GM18909 (cell line): ENCODE measurements at regions not wholly inside any gene's neighbourhood (a gene's known extent, or its start where the extent isn't known, plus 50 kb on each side); places are given as distances from the start of the nearest gene placed in this dataset.
"Not testable (repeated sequence)": the region's sequence is repeated elsewhere in the genome, so short reads cannot be mapped to it uniquely, and the experiment has no call there.

Experiments used
- ATAC-seq: cut with Tn5 transposase; IDR thresholded peaks from one replicate; pipeline ENCODE4 v1.9.1; 2021; ENCODE audit warnings: mild to moderate bottlenecking; ENCODE audit not compliant: unreplicated experiment, poor library complexity

DNA sequence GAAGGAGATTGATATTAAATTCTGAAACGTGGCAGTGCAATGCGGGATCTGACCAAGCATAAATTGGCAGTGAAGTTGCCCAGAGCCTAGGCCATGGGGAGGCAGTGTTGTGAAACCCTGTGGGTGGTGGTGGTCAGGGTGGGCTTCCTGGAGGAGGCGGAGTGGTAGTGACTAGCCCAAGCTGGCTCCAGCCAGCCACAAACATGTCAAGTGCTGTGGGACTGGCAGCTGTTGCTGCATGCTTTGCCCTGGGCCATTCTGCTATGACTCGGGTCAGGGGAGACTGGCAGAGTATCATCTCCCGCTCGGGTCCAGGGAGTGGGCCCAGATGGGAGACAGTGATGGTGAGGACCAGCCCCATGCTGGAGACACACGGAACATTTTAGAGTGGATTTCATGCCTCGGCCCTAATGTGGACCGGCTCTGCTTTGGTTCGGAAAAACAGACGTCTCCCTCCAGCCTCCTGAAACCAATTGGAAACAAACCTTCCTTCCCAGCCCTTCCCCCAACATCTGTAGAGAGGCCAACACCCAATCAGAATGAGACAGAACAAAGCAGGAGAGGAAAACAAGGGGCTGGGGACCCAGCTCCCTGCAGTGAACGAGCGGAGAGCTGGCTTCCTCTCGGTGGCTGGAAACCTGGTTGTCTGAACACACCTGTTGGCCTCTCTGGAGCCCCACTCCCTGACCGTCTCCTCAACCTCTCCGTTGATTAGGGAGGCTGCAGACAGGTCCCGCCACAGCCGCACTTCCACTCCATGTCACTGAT, 58.2 kb downstream of the TMEM270 start:
- no peak for ATAC-seq

DNA sequence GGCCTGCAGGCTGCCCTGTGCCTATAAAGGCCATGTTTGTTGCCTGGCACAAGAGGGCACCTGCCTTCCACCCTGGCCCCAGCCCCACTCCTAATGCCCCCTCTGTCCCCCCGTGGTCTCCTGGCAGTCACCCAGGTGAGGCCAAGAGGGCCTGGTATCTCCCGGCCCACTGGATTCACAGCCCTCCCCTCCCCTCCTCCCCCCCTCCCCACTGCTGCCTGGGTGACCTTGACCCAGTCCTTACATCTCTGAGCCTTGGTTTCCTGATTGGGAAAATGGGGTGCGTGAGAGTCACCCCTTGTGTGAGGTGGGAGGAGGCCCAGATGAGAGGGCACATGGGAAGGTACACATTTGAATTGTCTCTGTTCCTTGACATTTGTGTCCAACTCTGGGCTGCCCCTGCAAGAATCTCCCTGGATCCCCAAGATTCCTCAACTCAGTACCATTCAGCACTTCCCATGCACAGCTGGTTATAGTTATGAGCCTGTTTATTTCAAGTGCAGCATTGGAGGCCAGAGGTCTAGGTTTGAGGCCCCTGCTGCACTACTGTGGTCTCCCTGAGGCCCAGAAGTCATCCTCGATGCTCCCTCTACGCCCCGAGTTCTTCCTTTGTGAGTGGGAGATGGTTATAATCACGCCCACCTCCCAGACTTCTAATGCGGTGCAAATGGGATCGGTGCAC, 58.9 kb downstream of the TMEM270 start:
- no peak for ATAC-seq

DNA sequence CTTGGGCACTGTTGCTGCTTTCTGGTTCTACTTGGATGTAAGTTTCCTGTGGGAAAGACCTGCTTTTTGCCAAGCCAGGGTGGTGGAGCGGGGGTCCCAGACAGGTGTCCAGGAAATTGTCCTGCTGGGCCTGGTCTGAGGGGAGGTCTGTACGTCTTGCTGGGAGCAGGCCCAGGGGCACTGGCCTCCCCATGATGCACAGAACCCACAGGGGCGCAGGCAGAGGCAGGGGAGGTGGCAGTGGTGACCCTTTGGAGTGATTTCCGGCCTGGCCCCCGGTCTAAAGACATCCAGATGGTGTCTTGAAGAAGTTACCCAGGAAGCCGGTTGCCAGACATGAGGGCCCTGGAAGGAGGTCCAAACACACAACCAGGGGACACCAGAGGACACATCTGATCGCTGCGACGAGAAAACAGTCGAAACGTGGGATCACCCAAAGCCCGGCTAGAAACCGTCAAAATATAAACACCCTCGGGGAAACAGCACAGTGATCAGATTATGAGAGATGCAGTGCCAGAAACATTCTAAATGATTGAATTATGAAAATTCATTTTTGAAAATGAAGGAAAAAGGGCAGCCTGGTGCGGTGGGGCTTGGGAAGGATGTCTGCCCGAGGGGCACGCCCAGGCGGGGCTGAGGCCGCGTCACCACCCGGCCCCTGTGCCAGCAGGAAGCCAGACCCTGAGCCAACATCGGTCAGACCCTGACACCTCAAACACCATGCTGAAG, 59.6 kb downstream of the TMEM270 start:
- ATAC-seq, result no peak

DNA sequence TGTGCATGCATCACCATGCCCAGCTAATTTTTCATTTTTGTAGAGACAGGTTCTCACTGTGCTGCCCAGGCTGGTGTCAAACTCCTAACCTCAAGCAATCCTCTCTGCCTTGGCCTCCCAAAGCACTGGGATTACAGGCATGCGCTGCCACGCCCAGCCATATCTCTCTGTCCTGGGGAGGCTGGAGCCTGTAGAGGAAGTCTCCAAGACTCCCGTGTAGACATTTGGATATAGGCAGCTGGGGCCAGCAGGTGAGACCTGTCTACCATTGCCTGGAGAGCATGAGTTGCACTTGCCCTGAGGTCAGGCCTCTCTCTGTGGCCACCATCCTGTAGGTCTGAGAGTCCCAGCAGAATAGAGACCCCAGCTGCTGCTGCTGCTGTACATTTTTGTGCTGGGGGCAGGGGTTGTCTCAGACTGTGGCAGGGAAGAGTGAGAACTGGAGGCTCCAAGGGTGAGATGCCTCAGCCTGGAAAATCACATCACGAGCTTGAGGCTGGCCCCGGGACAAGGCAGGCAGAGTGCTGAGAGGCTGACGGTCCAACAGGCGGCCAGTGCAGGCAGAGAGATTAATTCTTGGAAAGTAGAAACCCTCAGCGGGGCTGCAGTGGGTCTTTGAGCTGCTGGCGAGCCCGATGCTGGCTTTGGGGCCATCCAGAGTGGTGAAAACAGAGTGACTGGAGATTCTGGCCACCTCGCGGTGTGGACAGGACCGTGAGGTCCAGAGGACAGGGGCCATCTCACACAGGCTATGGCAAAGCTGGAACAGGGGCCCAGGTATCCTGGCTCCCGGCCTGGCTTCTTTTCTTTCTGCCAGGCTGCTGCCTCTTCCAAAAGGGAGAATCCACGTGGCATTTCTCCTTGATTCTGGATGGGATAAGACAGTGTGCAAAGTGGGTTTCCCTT, 60.9 kb downstream of the TMEM270 start:
- no peak for ATAC-seq

DNA sequence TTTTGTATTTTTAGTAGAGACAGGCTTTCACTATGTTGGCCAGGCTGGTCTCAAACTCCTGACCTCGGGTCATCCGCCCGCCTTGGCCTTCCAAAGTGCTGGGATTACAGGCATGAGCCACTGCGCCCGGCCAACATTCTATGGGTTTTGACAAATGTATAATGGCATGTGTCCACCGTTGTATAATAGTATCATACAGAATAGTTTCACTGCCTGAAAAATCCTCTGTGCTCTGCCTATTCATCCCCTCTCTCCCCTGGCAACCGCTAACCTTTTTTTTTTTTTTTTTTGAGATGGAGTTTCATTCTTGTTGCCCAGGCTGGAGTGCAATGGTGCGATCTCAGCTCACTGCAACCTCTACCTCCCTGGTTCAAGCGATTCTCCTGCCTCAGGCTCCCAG, 67.7 kb downstream of the TMEM270 start:
- ATAC-seq, result not testable (repeated sequence)

DNA sequence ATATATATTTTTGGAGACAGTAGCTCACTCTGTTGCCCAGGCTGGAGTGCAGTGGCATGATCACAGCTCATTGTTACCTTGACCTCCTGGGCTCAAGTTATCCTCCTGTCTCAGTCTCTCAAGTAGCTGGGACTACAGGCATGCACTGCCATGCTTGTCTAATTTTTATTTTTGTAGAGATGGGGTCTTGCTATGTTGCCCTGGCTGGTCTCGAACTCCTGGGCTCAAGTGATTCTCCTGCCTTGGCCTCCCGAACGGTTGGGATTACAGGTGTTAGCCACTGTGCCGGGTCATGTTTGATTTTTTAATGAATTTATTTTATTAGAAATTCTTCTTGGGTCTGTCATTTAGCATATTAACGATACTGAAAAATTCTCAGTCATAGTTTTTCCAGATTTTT, 70.5 kb downstream of the TMEM270 start:
- no peak for ATAC-seq

DNA sequence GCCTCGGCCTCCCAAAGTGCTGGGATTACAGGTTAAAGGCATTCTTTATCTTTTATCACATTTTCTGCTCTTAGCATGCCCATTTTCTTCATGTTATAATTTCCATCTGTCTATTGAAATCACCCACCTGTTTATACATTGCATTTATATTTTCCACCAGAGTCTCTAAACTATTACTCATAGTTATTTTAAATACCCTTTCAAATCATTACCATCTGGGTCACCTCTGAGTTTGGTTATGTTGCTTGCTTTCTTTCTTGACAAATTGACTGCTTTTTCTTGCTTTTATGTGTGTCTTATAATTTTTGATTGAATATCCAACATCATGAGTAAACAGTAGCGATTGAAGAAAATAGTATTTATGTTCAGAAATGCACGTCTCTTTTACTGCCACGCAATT, 71.4 kb downstream of the TMEM270 start:
- ATAC-seq, result no peak

DNA sequence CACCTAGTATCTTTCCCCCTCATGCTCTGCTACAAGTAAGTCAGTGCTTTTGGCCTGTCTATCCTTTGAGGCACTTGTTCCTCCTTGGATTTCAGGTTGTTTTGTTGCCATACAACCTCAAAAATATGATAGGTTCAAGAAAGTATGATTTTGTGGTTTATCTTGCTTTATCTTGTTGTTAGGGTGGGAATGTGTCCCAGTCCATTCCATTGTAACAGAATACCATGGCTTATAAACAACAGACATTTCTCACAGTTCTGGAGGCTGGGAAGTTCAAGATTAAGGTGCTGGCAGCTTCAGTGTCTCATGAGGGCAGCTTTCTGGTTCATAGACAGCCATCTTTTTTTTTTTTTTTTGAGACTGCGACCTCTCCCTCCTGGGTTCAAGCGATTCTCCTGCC, 72.1 kb downstream of the TMEM270 start:
- ATAC-seq, result no peak

DNA sequence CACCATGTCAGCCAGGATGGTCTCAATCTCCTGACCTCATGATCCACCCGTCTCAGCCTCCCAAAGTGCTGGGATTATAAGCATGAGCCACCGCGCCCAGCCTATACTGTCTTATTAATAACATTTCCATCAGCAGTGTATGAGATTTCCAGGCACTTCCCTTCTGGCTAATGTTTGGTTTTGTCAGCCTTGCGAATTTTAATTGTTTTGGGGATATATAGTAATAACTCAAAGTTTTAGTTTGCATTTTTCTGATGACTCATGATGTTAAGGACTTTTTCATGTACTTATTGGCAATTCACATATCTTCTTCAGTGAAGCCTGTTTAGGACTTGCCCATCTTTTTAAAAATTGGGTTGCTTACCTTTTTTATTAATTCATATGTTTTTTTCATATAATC, 76.0 kb downstream of the TMEM270 start:
- ATAC-seq, result no peak

DNA sequence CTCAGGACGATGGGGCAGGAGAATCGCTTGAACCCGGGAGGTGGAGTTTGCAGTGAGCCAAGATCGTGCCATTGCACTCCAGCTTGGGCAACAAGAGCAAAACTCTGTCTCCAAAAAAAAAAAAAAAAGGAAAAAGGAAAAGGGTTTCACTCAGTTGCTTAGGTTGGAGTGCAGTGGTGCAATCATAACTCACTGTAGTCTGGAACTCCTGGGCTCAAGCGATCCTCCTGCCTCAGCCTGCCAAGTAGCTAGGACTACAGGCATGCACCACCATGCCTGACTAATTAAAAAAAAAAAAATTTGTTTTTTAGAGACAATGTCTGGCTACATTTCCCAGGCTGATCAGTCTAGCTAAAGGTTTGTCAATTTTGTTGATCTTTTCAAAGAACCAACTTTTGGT, 76.7 kb downstream of the TMEM270 start:
- ATAC-seq, result not testable (repeated sequence)

DNA sequence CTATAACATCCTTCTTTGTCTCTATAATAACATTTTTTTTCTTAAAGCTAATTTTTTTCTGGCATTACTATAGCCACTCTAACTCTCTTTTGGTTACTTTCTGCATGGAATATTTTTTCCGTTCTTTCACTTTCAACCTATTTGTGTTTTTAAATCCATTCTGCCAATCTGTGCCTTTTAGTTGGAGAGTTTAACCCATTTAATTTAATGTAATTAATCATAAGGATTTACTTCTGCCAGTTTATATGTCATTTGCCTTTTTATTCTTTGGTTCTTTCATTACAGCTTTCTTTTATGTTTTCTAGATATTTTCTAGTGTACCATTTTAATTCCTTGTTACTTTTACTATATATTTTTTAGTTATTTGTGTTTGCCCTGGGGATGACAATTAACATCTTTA, 78.6 kb downstream of the TMEM270 start:
- no peak for ATAC-seq

DNA sequence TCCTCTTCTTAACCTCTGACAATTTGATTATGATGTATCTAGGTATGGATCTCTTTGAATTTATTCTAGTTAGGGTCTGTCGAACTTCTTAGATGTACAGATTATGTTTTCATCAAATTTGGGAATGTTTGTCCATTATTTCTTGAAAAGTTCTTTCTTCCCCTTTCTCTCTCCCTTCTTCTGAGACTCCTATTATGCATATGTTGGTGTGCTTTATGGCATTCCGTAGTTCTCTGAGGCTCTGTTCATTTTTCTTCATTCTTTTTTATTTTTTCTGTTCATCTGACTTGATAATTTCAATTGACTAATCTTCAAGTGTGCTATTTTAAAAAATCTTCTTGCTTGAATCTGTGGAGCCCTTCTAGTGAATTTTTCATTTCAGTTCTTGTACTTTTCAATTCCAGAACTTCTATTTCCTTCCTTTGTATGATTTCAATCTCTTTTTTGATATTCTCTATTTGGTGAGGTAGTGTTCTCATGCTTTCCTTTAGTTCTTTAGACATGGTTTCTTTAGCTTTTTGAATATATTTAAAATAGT, 79.8 kb downstream of the TMEM270 start:
- no peak for ATAC-seq

DNA sequence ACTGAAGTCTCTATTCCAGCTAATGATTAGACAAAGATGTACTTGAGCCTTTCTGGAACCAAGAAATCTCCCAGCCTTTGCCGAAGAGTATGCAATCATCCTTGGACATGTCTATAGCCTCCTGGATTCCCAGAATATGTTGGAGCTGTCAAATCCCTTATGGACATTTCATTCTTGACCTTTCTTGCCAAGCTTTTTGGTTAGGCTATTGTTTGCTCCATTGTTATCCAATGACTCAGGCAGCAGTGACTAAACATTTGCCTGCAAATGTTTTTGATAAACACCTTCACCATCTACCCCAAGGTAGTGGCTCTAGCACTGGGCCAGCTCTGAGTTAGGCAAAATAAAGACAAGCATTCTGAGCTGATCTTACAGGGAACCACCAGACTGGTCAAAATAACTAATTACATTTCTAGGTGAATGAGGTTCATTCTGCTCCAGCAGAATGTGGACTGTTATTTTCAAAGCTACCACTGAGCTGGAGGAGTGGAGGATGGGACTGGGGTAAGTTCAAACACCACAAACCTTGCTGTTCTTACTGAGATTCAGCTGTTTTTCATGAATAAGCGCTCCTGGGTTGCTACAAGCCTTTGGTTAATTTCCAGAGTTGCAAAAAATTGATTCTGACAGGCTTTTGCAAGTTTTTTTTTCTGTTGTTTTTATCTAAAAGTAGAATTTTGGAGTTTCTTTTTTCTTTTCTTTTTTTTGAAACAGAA, 81.0 kb downstream of the TMEM270 start:
- no peak for ATAC-seq

DNA sequence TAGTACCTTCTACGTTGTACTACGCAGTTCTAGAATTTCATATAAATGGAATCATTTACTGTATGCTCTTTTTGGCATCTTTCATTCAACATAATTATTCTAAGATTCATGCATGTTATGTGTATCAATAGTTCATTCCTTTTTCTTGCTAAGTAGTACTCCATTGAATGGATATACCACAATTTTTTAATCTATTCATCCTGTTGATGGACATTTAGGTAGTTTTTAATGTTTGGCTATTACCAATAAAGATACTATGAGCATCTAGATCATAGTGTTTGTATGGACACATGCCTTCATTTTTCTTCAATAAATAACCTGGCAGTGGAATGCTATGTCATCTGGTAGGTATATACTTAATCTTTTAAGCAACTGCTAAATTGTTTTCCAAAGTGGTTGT, 83.0 kb upstream of the ELN start:
- no peak for ATAC-seq

DNA sequence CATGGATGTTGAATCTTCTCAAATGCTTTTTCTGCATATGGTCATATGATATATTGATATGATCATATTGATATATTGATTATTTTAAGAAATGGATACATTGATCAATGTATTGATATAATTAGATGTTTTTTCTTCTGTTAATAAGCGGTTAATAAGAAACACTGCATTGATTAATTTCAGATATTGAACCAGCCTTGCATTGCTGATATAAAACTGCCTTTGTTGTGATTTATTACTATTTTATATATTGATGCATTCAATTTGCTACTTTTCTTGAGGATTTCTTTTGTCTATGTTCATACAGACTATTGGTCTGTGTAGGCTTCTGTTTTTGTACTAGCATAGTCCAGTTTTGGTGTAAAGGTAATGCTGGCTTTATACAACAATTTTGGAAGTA, 79.7 kb upstream of the ELN start:
- no peak for ATAC-seq

DNA sequence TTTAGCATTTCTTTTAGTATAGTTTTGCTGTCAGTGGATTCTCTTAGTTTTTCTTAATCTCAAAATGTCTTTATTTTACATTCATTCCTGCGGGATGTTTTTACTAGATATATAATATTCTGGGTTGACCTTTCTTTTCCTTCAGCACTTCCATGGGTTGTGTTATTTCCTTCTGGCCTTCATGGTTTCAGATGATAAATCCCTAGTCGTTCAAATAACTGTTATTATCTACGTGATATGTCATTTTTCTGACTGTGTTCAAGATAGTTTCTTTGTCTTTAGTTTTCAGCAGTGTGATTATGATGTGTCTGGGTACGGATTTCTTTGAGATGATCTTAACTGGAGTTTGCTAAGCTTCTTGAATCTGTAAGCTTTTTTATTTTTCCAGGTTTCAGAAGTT, 75.7 kb upstream of the ELN start:
- ATAC-seq, result no peak

DNA sequence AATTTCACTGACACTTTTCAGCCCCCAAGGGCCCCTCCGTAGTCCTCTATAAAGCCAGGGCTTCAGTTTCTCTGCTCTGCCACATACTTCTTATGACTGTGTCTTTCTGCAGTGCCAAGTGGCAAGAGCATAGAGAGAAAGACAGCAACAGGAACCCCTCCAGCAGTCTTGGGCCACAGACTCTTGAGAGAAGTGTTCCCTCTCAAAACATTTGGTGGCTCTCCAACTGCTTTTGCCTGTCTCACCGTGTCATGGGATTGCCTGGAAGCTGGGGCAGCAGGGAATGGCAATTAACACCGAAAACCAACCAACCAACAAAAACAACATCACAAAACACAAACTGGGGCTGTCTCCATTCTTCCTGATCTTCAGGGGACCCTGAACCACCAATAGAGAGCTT, 73.8 kb upstream of the ELN start:
- ATAC-seq, result no peak

DNA sequence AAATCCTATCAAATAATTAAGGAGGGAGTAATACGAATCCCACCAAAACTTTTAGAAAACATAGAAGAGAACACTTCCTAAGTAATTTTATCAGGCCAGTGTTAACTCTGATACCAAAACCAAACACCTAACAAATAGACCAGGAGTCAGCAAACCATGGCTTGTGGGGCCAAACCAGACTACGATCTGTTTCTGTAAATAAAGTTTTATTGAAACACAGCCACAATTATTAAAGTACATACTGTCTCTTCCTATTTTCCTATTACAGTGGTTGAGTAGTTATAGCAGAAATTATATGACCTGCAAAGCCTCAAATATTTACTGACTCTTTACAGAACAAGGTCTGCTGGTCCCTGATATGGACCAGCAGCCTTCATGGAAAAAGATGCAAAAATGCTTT, 73.1 kb upstream of the ELN start:
- ATAC-seq, result no peak

DNA sequence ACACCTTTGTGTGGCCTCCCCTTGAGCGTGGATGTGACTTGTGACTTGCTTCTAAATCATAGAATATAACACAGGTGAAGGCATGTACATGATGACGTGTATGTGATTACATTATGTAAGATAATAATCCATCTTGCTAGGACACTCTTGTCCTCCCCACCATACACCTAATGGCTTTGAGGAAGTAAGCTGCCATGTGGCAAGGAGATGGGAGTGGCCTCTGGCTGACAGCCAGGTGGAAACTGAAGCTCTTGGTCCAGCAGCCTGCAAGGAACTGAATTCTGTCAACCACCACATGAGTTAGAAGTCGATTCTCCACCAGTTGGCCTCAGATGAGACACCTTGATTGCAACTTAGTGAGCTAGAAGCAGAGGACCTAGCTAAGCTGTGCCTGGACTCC, 67.4 kb upstream of the ELN start:
- no peak for ATAC-seq

DNA sequence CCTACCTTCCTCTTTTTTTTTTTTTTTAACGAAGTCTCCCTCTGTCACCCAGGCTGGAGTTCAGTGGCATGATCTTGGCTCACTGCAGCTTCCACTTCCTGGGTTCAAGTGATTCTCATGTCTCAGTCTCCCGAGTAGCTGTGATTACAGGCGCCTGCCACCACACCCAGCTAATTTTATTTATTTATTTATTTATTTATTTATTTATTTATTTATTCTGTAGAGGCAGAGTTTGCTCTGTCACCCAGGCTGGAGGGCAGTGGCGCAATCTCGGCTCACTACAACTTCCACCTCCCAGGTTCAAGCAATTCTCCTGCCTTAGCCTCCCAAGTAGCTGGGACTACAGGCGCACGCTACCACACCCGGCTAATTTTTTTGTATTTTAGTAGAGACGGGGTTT, 66.0 kb upstream of the ELN start:
- not testable (repeated sequence) for ATAC-seq
